IMR-90 (cell line): ENCODE measurements at regions not wholly inside any gene's neighbourhood (a gene's known extent, or its start where the extent isn't known, plus 50 kb on each side); places are given as distances from the start of the nearest gene placed in this dataset.

Experiments
- ATAC-seq: fragments of 200-7000 bp; cut with Tn5 transposase; 2 replicates; pipeline ENCODE4 v1.9.1; 2020; ENCODE audit warnings: low read depth, mild to moderate bottlenecking, moderate library complexity
- BruUV-seq: library from RNA; stranded (reverse); fragments of 400-500 nt; replicated peaks from 2 replicates; lab custom pipeline; 2021; lab: Mats Ljungman, UMichigan
- CTCF ChIA-PET: fragments of 300-600 bp; formaldehyde crosslinking; extraction: SDS; loops from one replicate; lab custom pipeline; 2021; ENCODE audit warnings: antibody characterized with exemption; lab: Yijun Ruan, JAX
- POLR2A ChIA-PET: fragments of 300-600 bp; sonication (Branson Sonifier 250); formaldehyde crosslinking; loops from one replicate; lab custom pipeline; 2022; ENCODE audit warnings: antibody characterized with exemption; ENCODE audit not compliant: unreplicated experiment; lab: Charles Lee
- DNase-seq: peaks from one replicate; pipeline ENCODE4 v3.0.0; 2013
- H2AFZ ChIP-seq: replicated peaks from 2 replicates; pipeline ENCODE3; 2013; ENCODE audit warnings: low read length, mild to moderate bottlenecking; ENCODE audit not compliant: poor library complexity
- H2AK5ac ChIP-seq: 2 replicates; pipeline ENCODE4 v1.6.1; 2013; ENCODE audit warnings: low read depth, low read length, inconsistent platforms
- H2AK9ac ChIP-seq: replicated peaks from 2 replicates; pipeline ENCODE3; 2013; ENCODE audit warnings: mild to moderate bottlenecking, low read depth, low read length, moderate library complexity; ENCODE audit not compliant: poor library complexity
- H2BK120ac ChIP-seq: 2 replicates; pipeline ENCODE4 v1.6.1; 2013; ENCODE audit warnings: low read depth, low read length, inconsistent platforms
- H2BK15ac ChIP-seq: 3 replicates; pipeline ENCODE4 v1.6.1; 2013; ENCODE audit warnings: low read depth, low read length, inconsistent platforms
- H2BK20ac ChIP-seq: 2 replicates; pipeline ENCODE4 v1.6.1; 2013; ENCODE audit warnings: low read depth, mild to moderate bottlenecking, inconsistent platforms, low read length, moderate library complexity
- H2BK5ac ChIP-seq: 2 replicates; pipeline ENCODE4 v1.6.1; 2013; ENCODE audit warnings: mild to moderate bottlenecking, low read depth, low read length, inconsistent platforms; ENCODE audit not compliant: poor library complexity, severe bottlenecking
- H3K14ac ChIP-seq: replicated peaks from 2 replicates; pipeline ENCODE4 v1.6.1; 2013; ENCODE audit warnings: low read depth, low read length, inconsistent platforms
- H3K18ac ChIP-seq: 2 replicates; pipeline ENCODE4 v1.6.1; 2013; ENCODE audit warnings: low read depth, low read length, control low read depth
- H3K23ac ChIP-seq: 2 replicates; pipeline ENCODE4 v1.6.1; 2013; ENCODE audit warnings: low read depth, low read length, inconsistent platforms
- H3K27ac ChIP-seq: 2 replicates; pipeline ENCODE4 v1.5.1; 2013; ENCODE audit warnings: mild to moderate bottlenecking, control low read depth, low read length; ENCODE audit not compliant: insufficient read depth
- H3K27me3 ChIP-seq: 2 replicates; pipeline ENCODE4 v1.6.1; 2013; ENCODE audit warnings: low read length; ENCODE audit not compliant: control insufficient read depth, insufficient read depth
- H3K36me3 ChIP-seq: 2 replicates; pipeline ENCODE4 v1.6.1; 2013; ENCODE audit warnings: low read length, mixed read lengths; ENCODE audit not compliant: control insufficient read depth, insufficient read depth
- H3K4ac ChIP-seq: 2 replicates; pipeline ENCODE4 v1.6.1; 2013; ENCODE audit warnings: low read depth, low read length, inconsistent platforms
- H3K4me1 ChIP-seq: 2 replicates; pipeline ENCODE4 v1.6.1; 2013; ENCODE audit warnings: low read length, mixed read lengths; ENCODE audit not compliant: control insufficient read depth, insufficient read depth
- H3K4me2 ChIP-seq: 2 replicates; pipeline ENCODE4 v1.6.1; 2013; ENCODE audit warnings: low read depth, mild to moderate bottlenecking, control low read depth, low read length, moderate library complexity
- H3K4me3 ChIP-seq: 2 replicates; pipeline ENCODE4 v1.5.1; 2013; ENCODE audit warnings: low read depth, mild to moderate bottlenecking, control low read depth, low read length, moderate library complexity; ENCODE audit not compliant: insufficient read depth
- H3K56ac ChIP-seq: 2 replicates; pipeline ENCODE4 v1.6.1; 2013; ENCODE audit warnings: low read length, inconsistent platforms; ENCODE audit not compliant: insufficient read depth; ENCODE audit errors: extremely low read depth
- H3K79me1 ChIP-seq, 2 experiments: 2 replicates each; pipeline ENCODE4 v1.6.1; 2013; ENCODE audit warnings: low read length in 2 of 2, inconsistent platforms in 1 of 2, low read depth in 1 of 2
- H3K9ac ChIP-seq: 2 replicates; pipeline ENCODE4 v1.6.1; 2013; ENCODE audit warnings: low read depth, low read length, control low read depth
- H3K9me1 ChIP-seq: 2 replicates; pipeline ENCODE4 v1.6.1; 2013; ENCODE audit warnings: low read length, inconsistent platforms; ENCODE audit not compliant: insufficient read depth
- H3K9me3 ChIP-seq: 2 replicates; pipeline ENCODE4 v1.6.1; 2013; ENCODE audit warnings: low read length; ENCODE audit not compliant: control insufficient read depth, insufficient read depth
- H4K20me1 ChIP-seq: 2 replicates; pipeline ENCODE4 v1.6.1; 2013; ENCODE audit warnings: low read length, inconsistent platforms; ENCODE audit not compliant: insufficient read depth
- H4K5ac ChIP-seq: 2 replicates; pipeline ENCODE4 v1.6.1; 2013; ENCODE audit warnings: mild to moderate bottlenecking, low read depth, low read length, control low read depth
- H4K8ac ChIP-seq, 2 experiments: 2 replicates each; pipeline ENCODE4 v1.6.1; 2013; ENCODE audit warnings: low read depth in 2 of 2, low read length in 2 of 2, control low read depth in 1 of 2, inconsistent platforms in 1 of 2
- H4K91ac ChIP-seq: 2 replicates; pipeline ENCODE4 v1.6.1; 2013; ENCODE audit warnings: low read depth, low read length, inconsistent platforms; ENCODE audit not compliant: insufficient read depth
- BHLHE40 ChIP-seq: fragments of 150-350 bp; IDR thresholded peaks from 2 replicates; pipeline ENCODE4 v1.6.1; 2016; ENCODE audit warnings: mild to moderate bottlenecking, low read depth, low read length
- CEBPB ChIP-seq: IDR thresholded peaks from 2 replicates; pipeline ENCODE4 v1.6.1; 2012; ENCODE audit warnings: low read depth, low read length, improper control_type of control experiment
- CHD1 ChIP-seq: IDR thresholded peaks from 2 replicates; pipeline ENCODE4 v1.6.1; 2012; ENCODE audit warnings: low read depth, low read length, improper control_type of control experiment
- CTCF ChIP-seq: conservative IDR thresholded peaks from 2 replicates; pipeline ENCODE4 v1.5.1; 2012; ENCODE audit warnings: mild to moderate bottlenecking, low read depth, low read length, improper control_type of control experiment
- ELK1 ChIP-seq: fragments of 150-350 bp; IDR thresholded peaks from 2 replicates; pipeline ENCODE4 v1.6.1; 2016; ENCODE audit warnings: low read depth, mild to moderate bottlenecking, low read length, moderate library complexity, borderline replicate concordance
- FOS ChIP-seq: fragments of 150-350 bp; IDR thresholded peaks from 2 replicates; pipeline ENCODE4 v1.6.1; 2016; ENCODE audit warnings: low read depth, low read length
- MAFK ChIP-seq: IDR thresholded peaks from 2 replicates; pipeline ENCODE4 v1.6.1; 2012; ENCODE audit warnings: low read depth, low read length, improper control_type of control experiment
- MAZ ChIP-seq: IDR thresholded peaks from 2 replicates; pipeline ENCODE4 v1.6.1; 2012; ENCODE audit warnings: low read depth, mild to moderate bottlenecking, low read length, improper control_type of control experiment, moderate library complexity, borderline replicate concordance
- MXI1 ChIP-seq: IDR thresholded peaks from 2 replicates; pipeline ENCODE4 v1.6.1; 2012; ENCODE audit warnings: low read depth, mild to moderate bottlenecking, low read length, moderate library complexity, borderline replicate concordance
- NFE2L2 ChIP-seq: fragments of 150-350 bp; IDR thresholded peaks from 2 replicates; pipeline ENCODE4 v1.6.1; 2016; ENCODE audit warnings: low read depth, mild to moderate bottlenecking, low read length
- POLR2A ChIP-seq: IDR thresholded peaks from 2 replicates; pipeline ENCODE4 v1.6.1; 2012; ENCODE audit warnings: mild to moderate bottlenecking, low read depth, low read length
- RAD21 ChIP-seq: IDR thresholded peaks from 2 replicates; pipeline ENCODE4 v1.6.1; 2012; ENCODE audit warnings: low read length, improper control_type of control experiment
- RCOR1 ChIP-seq: IDR thresholded peaks from 2 replicates; pipeline ENCODE4 v1.6.1; 2012; ENCODE audit warnings: mild to moderate bottlenecking, low read length, improper control_type of control experiment; ENCODE audit not compliant: insufficient replicate concordance
- RFX5 ChIP-seq: IDR thresholded peaks from 2 replicates; pipeline ENCODE4 v1.8.0; 2012; ENCODE audit warnings: low read depth, mild to moderate bottlenecking, low read length, moderate library complexity
- SMC3 ChIP-seq: fragments of 150-350 bp; IDR thresholded peaks from 2 replicates; pipeline ENCODE4 v1.6.1; 2016; ENCODE audit warnings: low read depth, mild to moderate bottlenecking, antibody characterized with exemption, low read length, moderate library complexity
- USF2 ChIP-seq: fragments of 150-350 bp; IDR thresholded peaks from 2 replicates; pipeline ENCODE4 v1.6.1; 2017; ENCODE audit warnings: mild to moderate bottlenecking, antibody characterized with exemption, low read length, low read depth
- WGBS, 2 experiments: methylation state at CpG; one replicate each; pipeline versions ENCODE4 v1.1.5 to v1.1.7; 2013; ENCODE audit warnings: missing lambda C conversion rate in 2 of 2; ENCODE audit not compliant: insufficient read length in 1 of 2; ENCODE audit errors: extremely low coverage in 2 of 2; 5-methylcytosine and 5-hydroxymethylcytosine counted together
- dilution Hi-C: fragments of 300-500 bp; cut with HindIII; formaldehyde crosslinking; loops from one replicate; pipeline ENCODE4 v1.14.3; 2018; ENCODE audit warnings: low sequenced_read_pairs; ENCODE audit not compliant: unreplicated experiment
- in situ Hi-C: fragments of 300-500 bp; cut with MboI; formaldehyde crosslinking; loops from 3 replicates; pipeline ENCODE4 v1.14.3; 2019; ENCODE audit warnings: low sequenced_read_pairs, inconsistent platforms, mixed read lengths
- intact Hi-C: fragments of 100-400 bp; cut with micrococcal nuclease; formaldehyde crosslinking; loops from 2 replicates; pipeline ENCODE4 v1.10.0; 2022

- Histone ChIP-seq H3K4me2 (no peak overlapping the region), H2BK20ac (no peak overlapping the region), H4K20me1 (no peaks in the 10 kb centered on the region), H3K14ac (no peak overlapping the region), H3K36me3 (no peaks in the 10 kb centered on the region), H3K4me3 (no peak overlapping the region), H3K27me3 (no peaks in the 10 kb centered on the region; the same call in 1 of the 2 replicates), H2AK5ac (no peak overlapping the region), H2BK15ac (no peak overlapping the region), H3K4me1 (no peaks in the 10 kb centered on the region), H3K23ac (no peak overlapping the region), H3K79me1 (no peaks in the 10 kb centered on the region), H3K9me3 (no peaks in the 10 kb centered on the region), H3K4ac (no peak overlapping the region), H3K56ac (no peak overlapping the region), H3K9ac (no peak overlapping the region), H3K18ac (no peak overlapping the region), H2AFZ (no peak overlapping the region), H3K9me1 (no peaks in the 10 kb centered on the region), H2BK5ac (no peak overlapping the region), H4K8ac (no peak overlapping the region), H2BK120ac (no peak overlapping the region), H2AK9ac (no peak overlapping the region), H3K27ac (no peak overlapping the region), H4K5ac (no peak overlapping the region), H4K91ac (no peak overlapping the region)
- ChIA-PET POLR2A (no interaction called here), CTCF (interaction anchor here (0.6 kb wide), 1 partner anchor 77 kb away, joined by 3 read pairs; no protein-coding TSS in a partner anchor)
- intact Hi-C loops: no loop called here
- in situ Hi-C loops: loop anchor here (25.0 kb wide), 2 partner anchors 389 to 1039 kb away; no protein-coding TSS in a partner anchor
- no peak for TF ChIP-seq CTCF
- TF ChIP-seq RFX5: no peak
- TF ChIP-seq CEBPB: no peak
- no peak for TF ChIP-seq MXI1
- TF ChIP-seq USF2: no peak
- TF ChIP-seq FOS: no peak
- TF ChIP-seq ELK1: no peak
- TF ChIP-seq RCOR1: no peak
- TF ChIP-seq BHLHE40: no peak
- no peak for TF ChIP-seq NFE2L2
- TF ChIP-seq RAD21: no peak
- TF ChIP-seq CHD1: no peak
- no peak for TF ChIP-seq MAZ
- no peak for TF ChIP-seq SMC3
- no peak for TF ChIP-seq MAFK
- no peak for TF ChIP-seq POLR2A
- ATAC-seq: no peak
- WGBS, 2 experiments: 60% methylated on average over 1 of the region's 3 CpGs; no CpG with 5 or more reads in 1 of the 2 experiments
- DNase-seq: no peak
- dilution Hi-C loops: no loop called here
- BruUV-seq: no TSS peak
These were observed 154.4 kb upstream of the EPB41L4A start for GRCh38 chr5:112573441-112573840.
